HG02973 (cell line): ENCODE measurements at regions not wholly inside any gene's neighbourhood (a gene's known extent, or its start where the extent isn't known, plus 50 kb on each side); places are given as distances from the start of the nearest gene placed in this dataset.
"Not testable (repeated sequence)": the region's sequence is repeated elsewhere in the genome, so short reads cannot be mapped to it uniquely, and the experiment has no call there.

Experiments
- ATAC-seq: cut with Tn5 transposase; IDR thresholded peaks from one replicate; pipeline ENCODE4 v1.9.1; 2021; ENCODE audit warnings: moderate library complexity; ENCODE audit not compliant: unreplicated experiment

- ATAC-seq, result no peak
Measured at GRCh38 chr2:195117011-195117410, 540.0 kb upstream of the SLC39A10 start.

GRCh38 chr2:195115738-195116137, 541.3 kb upstream of the SLC39A10 start:
- ATAC-seq, result no peak

GRCh38 chr2:195108182-195108581, 548.8 kb upstream of the SLC39A10 start:
- no peak for ATAC-seq

GRCh38 chr2:195106681-195107380, 550.2 kb upstream of the SLC39A10 start:
- no peak for ATAC-seq

- no peak for ATAC-seq
Measured at GRCh38 chr2:195105581-195105980, 551.4 kb upstream of the SLC39A10 start.

GRCh38 chr2:195094330-195094729, 562.7 kb upstream of the SLC39A10 start:
- peak; percentile 46 for ATAC-seq

- ATAC-seq, result no peak
Measured at GRCh38 chr2:195092341-195092740, 564.7 kb upstream of the SLC39A10 start.

GRCh38 chr2:195072806-195073205, 584.2 kb upstream of the SLC39A10 start:
- not testable (repeated sequence) for ATAC-seq

- ATAC-seq, result no peak
Measured at GRCh38 chr2:195057001-195057400, 600.0 kb upstream of the SLC39A10 start.

GRCh38 chr2:195055996-195056395, 601.0 kb upstream of the SLC39A10 start:
- ATAC-seq, result no peak

GRCh38 chr2:195051401-195051800, 605.6 kb upstream of the SLC39A10 start:
- ATAC-seq, result no peak

- ATAC-seq, result peak; percentile 97
Measured at GRCh38 chr2:195049372-195050031, 607.5 kb upstream of the SLC39A10 start.

GRCh38 chr2:195047955-195048354, 609.1 kb upstream of the SLC39A10 start:
- ATAC-seq, result no peak

GRCh38 chr2:195044801-195045200, 612.2 kb upstream of the SLC39A10 start:
- no peak for ATAC-seq

- no peak for ATAC-seq
Measured at GRCh38 chr2:195038153-195038552, 618.9 kb upstream of the SLC39A10 start.

- no peak for ATAC-seq
Measured at GRCh38 chr2:195037045-195037444, 620.0 kb upstream of the SLC39A10 start.

GRCh38 chr2:195031411-195031810, 625.6 kb upstream of the SLC39A10 start:
- ATAC-seq, result no peak

GRCh38 chr2:195029804-195030654, 627.0 kb upstream of the SLC39A10 start:
- ATAC-seq, result no peak

GRCh38 chr2:195027947-195028346, 629.1 kb upstream of the SLC39A10 start:
- no peak for ATAC-seq

GRCh38 chr2:195026261-195026660, 630.8 kb upstream of the SLC39A10 start:
- no peak for ATAC-seq

GRCh38 chr2:195022508-195022830, 634.6 kb upstream of the SLC39A10 start:
- ATAC-seq, result no peak
